ENCODE measurements at regions not wholly inside any gene's neighbourhood (a gene's known extent, or its start where the extent isn't known, plus 50 kb on each side); places are given as distances from the start of the nearest gene placed in this dataset.

DNA sequence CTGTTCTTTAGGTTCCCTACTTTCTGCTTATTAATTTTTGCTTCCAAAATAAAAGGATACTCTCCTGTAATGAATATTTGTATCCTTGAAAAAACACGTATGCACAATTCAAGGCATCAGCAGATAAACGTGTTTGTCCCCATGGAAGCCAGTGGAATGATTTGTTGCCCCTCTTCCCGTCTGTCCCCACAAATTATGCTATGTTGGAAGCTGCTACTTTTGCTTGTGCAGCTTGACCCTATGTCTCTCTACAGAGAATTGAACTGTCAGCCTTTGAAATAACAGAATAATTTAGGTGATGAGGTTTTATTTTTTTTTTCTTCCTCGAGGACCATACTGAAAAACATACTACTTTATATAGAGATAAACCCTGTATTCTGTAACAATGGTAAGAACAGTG is 401.5 kb upstream of the GOLIM4 start:
- no peak for DNase-seq

DNA sequence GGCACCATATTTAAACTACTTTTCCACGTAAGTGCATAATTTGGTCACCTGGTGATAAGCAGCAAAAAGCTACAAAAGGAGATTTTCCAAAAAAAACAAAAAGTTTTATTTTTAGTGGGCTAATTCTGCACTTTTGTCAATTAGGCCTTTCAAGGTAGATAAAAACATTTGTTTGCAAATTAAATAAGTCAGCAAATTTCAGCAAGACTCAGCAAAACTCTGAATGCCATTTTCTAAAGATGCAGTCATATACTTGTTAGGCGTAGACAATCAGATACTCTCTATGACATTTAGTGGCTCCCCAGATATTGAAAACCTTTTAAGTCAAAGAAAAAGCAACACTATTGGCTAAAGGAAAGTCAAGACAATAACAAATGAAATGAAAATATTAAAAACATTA is 400.2 kb upstream of the GOLIM4 start:
- no peak for DNase-seq

DNA sequence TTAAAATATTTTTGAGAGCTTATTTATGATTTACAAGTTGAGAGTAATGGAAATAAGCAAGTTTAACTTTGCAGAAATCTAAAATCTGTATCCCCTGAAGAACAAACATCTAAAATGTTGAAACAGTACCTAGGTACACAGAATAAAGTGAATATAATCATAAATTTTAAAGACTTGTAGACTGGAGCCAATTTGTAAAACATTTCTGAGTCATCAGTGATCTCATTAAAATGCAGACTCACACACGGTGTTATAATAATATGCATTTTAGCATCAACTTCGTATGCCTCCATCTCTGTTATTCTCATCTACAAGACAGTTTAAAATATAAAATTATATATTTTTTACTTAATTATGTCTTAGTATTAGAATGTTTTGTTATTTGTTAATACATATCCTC is 399.5 kb upstream of the GOLIM4 start:
- DNase-seq = no peak

DNA sequence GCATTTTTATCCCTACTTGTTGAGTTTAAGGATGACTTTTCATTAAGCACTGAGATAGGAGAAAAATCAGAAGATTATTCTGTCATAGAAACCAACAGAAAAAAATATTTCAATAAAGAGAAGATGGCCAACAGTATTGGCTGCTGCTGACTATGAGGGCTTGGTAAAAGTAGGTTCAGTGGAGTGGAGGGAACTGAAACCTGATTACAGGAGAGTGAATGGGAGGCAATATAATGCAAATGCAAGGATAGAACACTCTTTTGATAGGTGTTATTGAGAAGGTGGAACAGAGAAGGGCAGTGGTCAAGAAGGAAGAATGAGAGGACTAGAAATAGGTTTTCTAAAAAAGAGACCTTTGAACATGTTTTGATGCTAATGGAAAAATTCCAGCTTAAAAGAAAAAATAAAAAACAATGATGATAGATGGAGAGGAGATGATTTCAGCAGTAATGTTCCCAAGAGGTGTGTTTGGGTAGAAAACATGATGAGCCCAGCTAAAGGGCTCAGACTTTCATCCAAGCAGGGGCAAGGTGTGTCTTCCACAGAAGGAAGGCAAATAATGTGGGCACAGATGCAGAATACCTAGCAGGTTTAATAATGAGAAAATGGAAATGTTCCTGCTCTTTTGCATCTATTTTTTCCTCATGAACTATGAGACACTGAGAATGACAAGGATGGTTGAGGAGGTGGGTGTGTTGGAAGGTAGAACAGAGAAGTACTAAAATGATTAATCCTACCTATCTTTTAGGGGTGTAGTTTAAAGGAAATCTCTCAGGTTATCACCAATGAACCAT is 397.9 kb upstream of the GOLIM4 start:
- no peak for DNase-seq

DNA sequence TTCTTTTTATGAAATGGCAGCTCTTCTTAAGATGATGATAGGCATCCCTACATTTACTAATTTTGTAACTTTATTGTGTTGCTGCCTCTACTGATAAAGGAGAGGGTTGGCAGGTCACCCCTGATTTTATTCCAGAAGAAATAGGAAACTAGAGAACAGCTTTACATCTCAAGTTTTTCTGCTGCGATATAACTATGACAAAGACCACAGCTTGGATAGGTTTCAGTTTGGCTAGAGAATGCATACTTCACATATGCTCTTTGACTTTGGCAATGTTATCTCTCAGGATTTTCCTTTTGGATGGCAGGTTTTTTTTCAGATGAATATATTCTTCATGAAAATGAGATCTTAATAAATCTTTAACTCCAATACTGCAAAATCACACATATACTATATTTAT is 395.3 kb upstream of the GOLIM4 start:
- no peak for DNase-seq

DNA sequence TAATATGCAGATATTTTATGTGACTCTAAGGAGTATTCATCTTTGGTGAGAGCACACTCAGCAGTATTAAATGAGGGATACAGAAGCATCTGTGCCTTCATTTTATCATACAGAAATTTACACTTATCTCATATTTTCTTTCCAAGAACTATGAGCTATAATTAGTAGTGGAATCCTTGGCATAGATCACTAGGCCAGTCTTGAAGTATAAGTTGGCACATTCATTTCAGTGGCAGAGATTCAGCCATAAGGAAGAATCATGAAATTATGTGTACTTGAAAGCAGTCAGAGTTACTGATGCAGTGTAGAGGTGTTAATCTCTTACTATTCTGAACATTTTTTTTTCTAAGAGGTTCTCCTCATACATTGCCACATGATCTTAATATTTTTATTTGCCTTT is 393.6 kb upstream of the GOLIM4 start:
- no peak for DNase-seq

DNA sequence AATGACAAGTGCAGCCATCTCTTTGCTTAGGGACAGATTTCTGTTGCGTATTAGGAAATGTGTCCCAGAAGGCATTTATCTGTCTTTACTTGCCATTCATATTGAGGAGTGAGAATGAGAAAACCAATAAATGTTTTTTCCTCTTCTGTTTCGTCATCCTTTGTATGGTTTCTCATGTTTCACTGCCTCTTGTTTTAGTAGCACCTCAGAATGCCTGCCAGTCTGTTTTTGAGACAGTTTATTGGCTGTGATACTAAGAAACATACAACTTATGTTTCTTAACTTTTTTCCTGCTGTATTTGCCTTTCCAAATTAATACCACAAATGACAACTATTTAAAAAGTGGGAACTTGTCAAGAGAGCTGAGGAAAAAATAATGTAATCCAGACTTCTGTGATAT is 390.2 kb upstream of the GOLIM4 start:
- no peak for DNase-seq

DNA sequence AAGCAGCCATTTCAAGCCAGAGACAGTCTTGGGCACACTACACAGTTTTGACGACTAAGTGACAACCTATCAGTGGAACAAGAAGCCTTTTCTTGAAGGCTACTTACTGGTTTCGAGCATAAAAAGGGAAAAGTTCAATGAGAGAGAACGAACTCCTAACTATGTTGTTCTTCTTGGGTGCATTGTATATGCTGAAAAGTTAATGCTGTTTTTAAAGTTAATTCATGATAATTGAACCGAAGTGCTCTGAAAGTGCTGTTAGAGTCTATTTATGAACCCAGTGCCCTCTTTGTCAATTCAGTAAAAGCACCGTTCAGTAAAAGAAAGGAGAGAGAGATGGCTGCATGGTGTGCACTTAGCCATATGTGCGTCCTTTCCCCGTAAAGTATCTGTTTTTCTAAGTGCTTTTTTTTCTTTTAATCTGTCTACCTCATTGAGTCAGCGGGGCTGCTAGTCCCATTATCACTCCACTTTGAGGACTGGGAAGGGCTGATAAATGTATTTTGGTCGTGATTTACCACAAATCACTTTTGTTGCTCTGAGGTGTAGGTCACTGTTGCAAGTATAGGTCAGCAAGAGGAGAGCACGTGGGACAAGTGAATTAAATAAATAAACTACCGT is 380.7 kb upstream of the GOLIM4 start:
- no peak for DNase-seq

DNA sequence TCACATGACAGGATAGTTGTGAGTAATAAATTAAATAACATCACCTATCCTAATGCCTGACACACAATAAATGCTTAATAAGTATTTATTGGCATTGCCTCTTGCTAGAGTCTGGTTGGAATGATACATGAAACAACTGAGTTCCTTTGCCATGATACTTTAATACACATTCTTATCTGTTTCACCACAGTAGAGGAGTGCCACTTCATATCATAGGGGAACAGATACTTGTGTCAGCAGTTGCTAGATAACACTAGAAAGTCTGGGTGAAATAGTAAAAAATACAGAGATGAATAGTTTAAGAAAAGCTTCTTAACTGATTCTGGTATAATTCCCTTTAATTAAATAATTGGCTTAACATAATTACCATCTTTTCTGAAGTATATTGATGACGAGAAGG is 380.0 kb upstream of the GOLIM4 start:
- no peak for DNase-seq

DNA sequence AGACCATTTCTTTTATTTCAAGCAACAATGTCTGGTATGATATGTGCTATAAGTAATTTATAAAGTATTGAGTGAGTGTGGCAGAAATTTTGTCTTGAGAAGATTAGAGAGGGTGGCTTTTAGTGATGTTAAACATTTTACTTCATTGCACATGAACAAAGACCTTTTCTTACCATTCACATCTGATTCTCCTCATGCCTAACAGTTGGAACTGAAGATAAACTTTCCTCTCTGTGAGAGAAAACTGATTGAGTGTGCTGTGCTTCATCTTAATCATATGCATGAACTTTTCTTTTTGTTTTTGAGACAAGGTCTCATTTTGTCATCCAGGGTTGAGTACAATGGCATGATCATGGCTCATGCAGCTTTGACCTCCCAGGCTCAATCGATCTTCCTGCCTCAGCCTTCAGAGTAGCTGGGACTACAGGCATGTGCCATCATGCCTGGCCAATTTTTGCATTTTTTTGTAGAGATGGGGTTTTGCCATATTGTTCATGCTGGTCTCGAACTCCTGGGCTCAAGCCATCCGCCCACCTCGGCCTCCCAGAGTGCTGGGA is 377.7 kb upstream of the GOLIM4 start:
- no peak for DNase-seq

DNA sequence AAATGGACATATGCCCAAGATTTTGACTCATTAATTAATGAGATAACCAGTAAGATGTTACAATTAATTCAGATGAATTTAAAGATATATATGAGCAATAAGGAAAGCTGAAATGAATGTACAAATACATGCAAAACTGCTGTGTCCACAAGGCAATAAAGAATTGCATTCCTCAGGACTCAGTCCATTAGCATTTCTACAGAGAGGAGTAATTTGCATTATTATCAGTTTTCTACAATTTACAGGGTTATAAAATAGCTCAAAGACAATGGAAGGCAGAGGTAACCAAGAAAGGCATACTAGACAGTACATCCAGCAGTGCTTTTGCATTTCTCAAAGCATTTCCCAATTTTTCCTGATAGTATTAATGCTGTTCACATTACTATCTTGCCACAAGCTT is 377.1 kb upstream of the GOLIM4 start:
- no peak for DNase-seq

DNA sequence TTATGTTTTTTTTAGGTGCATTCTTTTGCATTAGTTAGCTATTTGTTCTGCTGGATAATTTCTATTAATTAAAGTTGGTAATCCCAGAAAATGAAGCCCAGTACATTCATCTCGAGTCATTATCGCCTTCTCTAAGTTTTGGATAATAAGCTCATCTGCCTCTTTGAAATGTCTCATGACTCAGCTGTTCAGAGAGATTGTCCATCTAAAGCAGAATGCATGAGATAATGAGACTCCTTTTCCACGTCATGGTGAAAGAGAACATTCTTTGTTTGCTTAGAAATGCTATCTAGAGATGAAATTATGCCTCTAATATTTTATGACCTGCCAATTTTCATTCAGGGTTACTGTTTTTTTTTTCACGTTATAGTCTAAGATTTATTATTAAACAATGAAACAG is 374.7 kb upstream of the GOLIM4 start:
- no peak for DNase-seq

DNA sequence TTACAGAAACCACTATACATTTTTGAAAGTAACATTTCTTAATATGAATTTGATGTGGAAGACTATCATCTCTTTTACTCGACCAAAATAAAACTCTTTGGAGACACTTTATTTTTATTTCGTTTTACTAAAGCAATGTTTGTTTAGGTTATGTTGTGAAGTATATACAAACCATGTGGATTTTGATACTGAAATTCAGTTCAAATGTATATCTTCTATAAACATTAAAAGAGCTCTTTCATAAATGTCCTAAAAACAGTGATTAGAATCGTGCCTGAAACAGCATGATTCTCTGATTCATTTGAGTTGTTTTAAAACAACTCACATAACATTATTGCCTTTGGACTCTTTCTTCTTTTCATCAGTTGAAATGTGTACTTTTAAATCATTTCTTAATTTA is 373.7 kb upstream of the GOLIM4 start:
- DNase-seq = no peak

DNA sequence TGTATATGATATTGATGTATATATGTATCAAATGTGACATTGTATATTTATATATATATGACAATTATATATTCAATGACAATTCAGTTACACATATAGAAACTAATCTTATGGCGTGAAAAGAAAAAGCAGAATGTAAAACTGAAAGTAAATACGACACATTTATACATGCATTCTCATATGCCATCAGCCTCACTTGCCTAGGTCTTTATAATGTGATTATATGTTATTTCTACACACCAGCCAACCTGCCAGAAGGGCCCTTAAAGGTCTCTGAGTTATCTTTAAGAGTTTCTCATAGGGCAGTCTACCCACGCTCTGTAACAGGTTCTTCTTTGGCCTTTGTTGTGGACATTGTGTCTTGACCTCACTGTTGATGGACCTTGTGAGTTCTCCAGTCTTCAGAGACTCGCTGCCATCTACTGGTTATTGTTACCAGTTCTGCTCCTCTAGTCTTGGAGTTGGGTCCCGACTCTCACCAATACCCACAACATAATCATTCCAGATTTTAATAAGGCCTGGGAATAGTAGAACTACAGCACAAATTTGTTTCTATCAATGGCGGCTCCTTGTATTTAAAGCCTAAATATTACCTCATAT is 371.5 kb upstream of the GOLIM4 start:
- DNase-seq = no peak

DNA sequence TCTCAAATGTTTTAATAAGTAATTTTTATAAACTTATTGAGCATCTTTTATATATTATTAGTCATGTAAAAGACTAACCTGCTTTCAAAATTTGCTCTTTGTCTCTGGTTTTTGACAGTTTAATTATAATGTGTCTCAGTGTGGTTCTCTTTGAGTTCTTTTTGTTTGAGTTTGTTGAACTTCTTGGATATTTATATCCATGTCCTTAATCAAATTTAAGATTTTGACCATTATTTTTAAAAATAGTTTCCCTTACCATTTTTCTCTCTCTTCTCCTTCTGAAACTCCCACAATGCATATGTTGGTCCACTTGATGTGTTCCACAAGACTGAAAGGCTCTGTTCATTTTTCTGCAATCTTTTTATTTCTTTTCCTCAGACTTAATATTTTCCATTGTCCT is 366.1 kb upstream of the GOLIM4 start:
- DNase-seq = no peak

DNA sequence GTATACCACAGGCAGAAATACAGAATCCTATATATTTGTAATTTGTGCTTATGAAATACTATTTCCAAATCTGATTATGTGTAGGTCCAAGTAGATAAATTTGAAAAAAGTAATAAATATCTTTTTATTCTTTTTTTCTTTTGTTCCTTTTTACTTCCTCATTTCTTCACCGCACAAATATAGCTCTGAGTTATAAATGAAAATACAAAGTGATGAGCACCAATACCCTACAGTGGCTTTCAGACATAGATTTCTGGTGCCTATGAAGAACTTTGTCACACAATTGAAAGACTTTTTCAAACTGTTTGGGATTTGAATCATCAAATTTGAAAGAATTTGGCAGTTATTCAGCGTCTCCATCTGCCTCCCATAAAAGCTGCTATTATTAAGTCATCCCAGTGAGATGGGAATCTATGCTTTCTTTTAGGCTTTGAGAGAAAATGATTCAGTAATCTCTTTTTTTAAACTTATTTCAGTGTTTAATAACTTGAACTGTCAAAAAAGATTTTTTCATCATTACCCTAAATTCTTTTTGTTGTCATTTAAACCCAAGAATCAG is 363.6 kb upstream of the GOLIM4 start:
- no peak for DNase-seq

DNA sequence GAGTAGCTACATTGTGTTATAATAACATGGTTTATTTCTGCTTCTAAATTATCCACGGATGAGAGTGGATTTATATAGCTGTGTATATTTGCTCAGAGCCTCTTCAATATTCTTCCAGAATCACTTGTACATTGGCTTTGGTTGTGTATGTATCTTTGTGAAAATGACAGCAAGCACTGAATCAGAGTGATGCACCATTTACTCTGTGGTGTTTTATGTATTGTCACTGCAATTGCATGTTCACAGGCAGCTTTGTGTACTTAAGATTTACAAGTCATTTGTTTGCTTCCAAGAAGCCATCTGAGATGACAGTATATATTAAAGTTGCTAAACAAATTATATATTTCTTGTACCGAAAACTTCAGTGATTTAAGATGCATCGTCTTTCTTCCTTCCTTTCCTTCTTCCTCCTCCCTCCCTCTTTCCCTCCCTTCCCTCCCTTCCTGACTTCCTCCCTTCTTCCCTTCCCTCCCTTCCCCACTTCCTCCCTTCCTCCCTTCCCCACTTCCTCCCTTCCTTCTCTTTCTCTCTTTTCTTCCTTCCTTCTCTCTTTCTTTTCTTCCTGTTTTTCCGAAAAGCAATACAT is 362.3 kb upstream of the GOLIM4 start:
- no peak for DNase-seq

DNA sequence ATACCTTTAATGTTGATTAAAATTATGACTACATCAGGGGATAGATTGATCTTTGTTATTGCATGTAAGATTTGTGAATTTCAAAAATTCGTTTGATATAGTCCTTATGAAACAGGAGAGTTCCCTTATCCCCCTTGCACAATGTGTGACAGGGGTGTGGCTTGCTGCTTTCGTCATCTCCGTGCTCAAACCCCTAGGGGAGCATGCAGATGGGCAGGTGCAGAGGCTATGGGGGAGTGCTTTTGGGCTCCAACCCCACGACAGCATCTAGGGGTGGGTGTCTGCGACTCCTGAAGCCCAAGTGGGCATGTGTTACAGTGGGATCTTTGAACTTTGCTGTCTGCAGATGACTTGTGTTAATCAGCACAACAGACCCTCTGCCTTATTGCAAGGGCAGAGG is 360.1 kb upstream of the GOLIM4 start:
- DNase-seq = no peak

DNA sequence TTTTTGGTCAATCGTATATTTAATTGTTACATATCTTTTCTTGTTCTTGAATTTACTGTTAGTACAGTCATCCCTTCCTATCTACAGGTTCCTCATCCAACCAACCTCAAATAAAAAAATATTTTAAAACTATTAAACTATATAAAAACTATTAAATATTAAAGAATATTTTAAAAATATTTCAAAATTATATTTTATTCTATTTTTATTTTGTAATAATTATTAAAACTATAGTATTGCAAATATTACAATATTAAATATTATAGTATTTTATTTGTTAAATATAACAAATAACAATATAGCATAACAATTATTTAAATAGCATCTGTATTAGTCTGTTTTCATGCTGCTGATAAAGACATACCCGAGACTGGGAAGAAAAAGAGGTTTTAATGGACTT is 357.9 kb upstream of the GOLIM4 start:
- no peak for DNase-seq

DNA sequence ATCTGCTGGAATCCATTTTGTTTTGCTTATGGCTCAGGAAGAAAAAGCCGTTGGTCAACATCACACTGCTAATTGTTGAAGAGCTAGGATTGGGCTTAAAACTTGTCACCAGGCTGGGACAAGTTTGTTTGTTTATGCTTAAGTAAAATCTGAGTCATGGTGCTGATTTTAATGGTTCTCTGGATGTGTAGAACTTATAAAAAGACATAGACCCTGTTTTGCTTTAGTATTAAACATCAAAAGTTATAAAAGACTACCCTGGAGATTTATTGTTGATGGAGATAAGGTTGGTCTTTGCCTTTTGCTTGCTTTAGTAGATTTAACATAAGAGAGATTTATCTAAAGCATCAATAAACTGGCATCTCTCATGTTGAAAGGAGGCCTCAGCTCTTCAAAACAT is 348.2 kb upstream of the GOLIM4 start:
- DNase-seq = no peak

DNA sequence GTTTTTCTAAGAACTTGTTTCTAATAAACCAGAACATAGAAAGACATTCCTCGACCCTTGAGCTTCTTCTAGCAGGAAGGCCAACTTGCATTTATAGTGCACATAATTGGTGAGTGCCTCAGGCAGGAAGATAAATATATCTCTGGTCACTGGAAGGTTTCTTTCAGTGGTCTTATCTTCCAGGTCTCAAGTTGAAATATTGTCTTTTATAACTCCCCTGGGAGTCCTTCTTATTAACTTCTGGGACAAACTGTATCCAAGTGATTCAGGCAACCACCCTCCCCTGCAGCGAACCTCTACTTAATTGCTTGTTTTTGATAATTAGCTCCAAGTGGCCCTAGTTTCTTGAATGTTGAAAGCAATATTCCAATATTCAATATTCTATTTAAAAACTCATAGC is 346.8 kb upstream of the GOLIM4 start:
- no peak for DNase-seq

DNA sequence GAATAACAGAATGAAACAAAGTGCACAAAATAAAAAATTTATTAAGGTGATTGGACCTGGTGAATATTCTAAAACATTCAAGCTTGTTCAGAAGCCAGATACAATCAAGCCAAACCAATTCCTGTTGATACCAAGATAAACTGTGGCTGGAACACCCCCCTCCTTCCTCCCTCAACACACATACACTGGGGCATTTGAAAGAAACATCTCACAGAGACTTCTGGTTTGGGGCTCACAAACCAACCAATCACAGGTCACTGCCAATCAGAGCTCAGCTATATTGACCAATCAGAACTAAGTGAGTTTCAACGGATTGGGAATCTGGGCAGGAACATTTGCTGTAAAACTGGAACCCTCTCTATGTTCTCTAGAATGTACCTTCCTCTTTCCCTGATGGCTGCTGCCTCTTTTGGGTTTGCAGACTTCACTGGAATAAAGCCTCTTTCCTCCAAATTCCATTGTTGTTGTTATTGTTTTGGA is 340.6 kb upstream of the GOLIM4 start:
- DNase-seq = no peak

DNA sequence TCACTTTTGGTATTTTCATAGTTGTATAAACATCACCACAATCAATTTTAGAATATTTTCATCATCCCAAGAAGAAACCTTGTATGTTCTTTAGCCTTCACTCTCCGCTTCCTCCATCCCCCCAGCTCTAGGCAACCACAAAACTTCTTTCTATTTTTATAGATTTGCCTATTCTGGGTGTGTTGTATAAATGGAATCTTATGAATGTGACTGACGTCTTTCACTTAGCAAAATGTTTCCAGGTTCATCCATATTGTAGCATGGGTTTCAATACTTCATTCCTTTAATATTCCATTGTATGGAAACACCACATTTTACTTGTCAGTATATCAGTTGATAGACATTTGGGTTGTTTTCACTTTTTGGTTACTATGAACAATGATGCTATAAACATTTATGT is 335.8 kb upstream of the GOLIM4 start:
- DNase-seq = no peak
